Neural cell (in vitro differentiated cells): ENCODE measurements at regions not wholly inside any gene's neighbourhood (a gene's known extent, or its start where the extent isn't known, plus 50 kb on each side); places are given as distances from the start of the nearest gene placed in this dataset.

Experiments used
- H2AFZ ChIP-seq: fragments of 200-600, 300-800 bp; sonication (generic), shearing (Covaris generic); 2 replicates; pipeline ENCODE4 v1.6.0; 2014; ENCODE audit warnings: low read depth, mild to moderate bottlenecking, antibody characterized with exemption, low read length, moderate library complexity
- H3F3A ChIP-seq: fragments of 200-600 bp; shearing (Covaris generic); 2 replicates; pipeline ENCODE4 v1.6.1; 2016; ENCODE audit warnings: mild to moderate bottlenecking, moderate library complexity, mixed read lengths, antibody characterized with exemption, low read length; ENCODE audit not compliant: insufficient read depth, poor library complexity, severe bottlenecking
- H3K27ac ChIP-seq: fragments of 200-600, 300-800 bp; sonication (generic), shearing (Covaris generic); 2 replicates; pipeline ENCODE4 v1.5.1; 2014; ENCODE audit warnings: mild to moderate bottlenecking, low read length, moderate library complexity
- H3K27me3 ChIP-seq: fragments of 300-800, 200-600 bp; sonication (generic), shearing (Covaris generic); 2 replicates; pipeline ENCODE4 v1.6.0; 2014; ENCODE audit warnings: mild to moderate bottlenecking, low read depth, low read length, moderate library complexity; ENCODE audit not compliant: insufficient read depth
- H3K36me3 ChIP-seq: fragments of 300-800, 200-600 bp; sonication (generic), shearing (Covaris generic); 2 replicates; pipeline ENCODE4 v1.5.1; 2014; ENCODE audit warnings: mild to moderate bottlenecking, antibody characterized with exemption, low read length, moderate library complexity; ENCODE audit not compliant: insufficient read depth
- H3K4me2 ChIP-seq: fragments of 300-800, 200-600 bp; sonication (generic), shearing (Covaris generic); 2 replicates; pipeline ENCODE4 v1.6.0; 2014; ENCODE audit warnings: mild to moderate bottlenecking, low read length
- H3K4me3 ChIP-seq: fragments of 300-800, 200-600 bp; sonication (generic), shearing (Covaris generic); 2 replicates; pipeline ENCODE4 v1.5.1; 2014; ENCODE audit warnings: mild to moderate bottlenecking, low read length, moderate library complexity
- H3K79me2 ChIP-seq: fragments of 200-600 bp; shearing (Covaris generic); replicated peaks from 2 replicates; pipeline ENCODE4 v1.6.0; 2014; ENCODE audit warnings: mild to moderate bottlenecking, low read length, moderate library complexity; ENCODE audit not compliant: insufficient read depth
- H3K9ac ChIP-seq: fragments of 300-800, 200-600 bp; sonication (generic), shearing (Covaris generic); 2 replicates; pipeline ENCODE4 v1.6.1; 2016; ENCODE audit warnings: mild to moderate bottlenecking, low read length, mixed read lengths
- H3K9me2 ChIP-seq: fragments of 200-600 bp; shearing (Covaris generic); 2 replicates; pipeline ENCODE4 v1.6.1; 2016; ENCODE audit warnings: mild to moderate bottlenecking, low read length, mixed read lengths; ENCODE audit not compliant: insufficient read depth
- H3K9me3 ChIP-seq: fragments of 200-600, 300-800 bp; sonication (generic), shearing (Covaris generic); 2 replicates; pipeline ENCODE4 v1.6.1; 2016; ENCODE audit warnings: mild to moderate bottlenecking, mixed run types, low read length, moderate library complexity, mixed read lengths
- H4K20me1 ChIP-seq: fragments of 200-600 bp; shearing (Covaris generic); 2 replicates; pipeline ENCODE4 v1.6.1; 2016; ENCODE audit warnings: mild to moderate bottlenecking, mixed run types; ENCODE audit not compliant: insufficient read depth
- CTCF ChIP-seq: fragments of 450-650 bp; IDR thresholded peaks from 2 replicates; pipeline ENCODE4 v1.5.1; 2014; ENCODE audit warnings: antibody characterized with exemption, mild to moderate bottlenecking, moderate library complexity; ENCODE audit not compliant: poor library complexity, severe bottlenecking
- EP300 ChIP-seq: fragments of 450-650 bp; conservative IDR thresholded peaks from 2 replicates; pipeline ENCODE4 v1.6.1; 2014; ENCODE audit warnings: antibody characterized with exemption, mild to moderate bottlenecking, moderate library complexity; ENCODE audit not compliant: poor library complexity, severe bottlenecking
- EZH2 ChIP-seq: fragments of 200-600, 300-800 bp; shearing (Covaris generic), sonication (generic); IDR thresholded peaks from 2 replicates; pipeline ENCODE4 v1.6.1; 2014; ENCODE audit warnings: antibody characterized with exemption, low read length, borderline replicate concordance, mild to moderate bottlenecking; ENCODE audit not compliant: insufficient read depth, poor library complexity, severe bottlenecking
- MXI1 ChIP-seq: fragments of 450-650 bp; conservative IDR thresholded peaks from 2 replicates; pipeline ENCODE4 v1.6.1; 2014; ENCODE audit warnings: antibody characterized with exemption, mild to moderate bottlenecking; ENCODE audit not compliant: poor library complexity, severe bottlenecking
- POLR2AphosphoS5 ChIP-seq: IDR thresholded peaks from 2 replicates; pipeline ENCODE4 v1.6.1; 2012
- RAD21 ChIP-seq: fragments of 450-650 bp; conservative IDR thresholded peaks from 2 replicates; pipeline ENCODE4 v1.6.1; 2014; ENCODE audit warnings: antibody characterized with exemption, mild to moderate bottlenecking, moderate library complexity
- REST ChIP-seq: IDR thresholded peaks from 2 replicates; pipeline ENCODE4 v1.6.1; 2012; ENCODE audit warnings: borderline replicate concordance
- SMC3 ChIP-seq: fragments of 450-650 bp; conservative IDR thresholded peaks from 2 replicates; pipeline ENCODE4 v1.6.1; 2014; ENCODE audit warnings: antibody characterized with exemption, mild to moderate bottlenecking, moderate library complexity; ENCODE audit not compliant: poor library complexity
- TAF1 ChIP-seq: IDR thresholded peaks from 2 replicates; pipeline ENCODE4 v1.6.1; 2012; ENCODE audit warnings: low read depth

DNA sequence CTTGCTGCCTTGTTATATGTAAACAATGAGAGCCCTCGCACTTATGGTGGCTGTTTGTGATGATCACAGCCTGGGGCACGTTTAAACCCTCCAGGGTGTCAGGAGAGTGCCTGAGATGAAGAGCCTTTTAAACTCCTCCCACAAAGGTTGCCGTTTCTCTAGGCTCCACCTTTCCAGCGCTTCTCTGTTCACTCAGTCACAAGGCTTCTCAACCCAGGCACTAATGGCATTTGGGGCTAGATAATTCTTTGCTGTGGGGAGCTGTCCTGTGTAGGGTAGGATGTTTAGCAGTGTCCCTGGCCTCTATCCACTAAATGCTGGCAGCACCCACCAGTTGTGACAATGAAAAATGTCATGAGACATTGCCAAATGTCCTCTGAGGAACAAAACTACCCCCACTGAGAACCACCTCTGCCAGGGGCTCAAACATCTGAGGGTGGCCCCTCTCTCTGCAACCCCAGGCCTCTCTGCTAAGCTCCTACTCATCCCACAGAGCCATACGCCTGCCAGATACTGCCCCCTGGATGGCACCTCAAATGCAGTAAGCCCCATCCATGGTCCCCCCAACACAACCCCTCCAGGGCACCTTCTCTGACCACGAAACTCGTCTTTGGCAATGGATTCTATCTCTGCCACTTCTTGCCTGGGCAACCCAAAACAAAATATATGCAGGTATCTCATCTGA is 144.3 kb upstream of the ZMIZ1 start:
- no peaks in the 10 kb centered on the region for H3K27me3 ChIP-seq
- TF ChIP-seq SMC3 (no peak), CTCF (no peak), POLR2AphosphoS5 (no peak), RAD21 (no peak), TAF1 (no peak)
- no peaks in the 10 kb centered on the region for H3K9me2 ChIP-seq
- no peak overlapping the region for H3K4me3 ChIP-seq
- H3K79me2 ChIP-seq: no peaks in the 10 kb centered on the region
- no peak overlapping the region for H2AFZ ChIP-seq
- H4K20me1 ChIP-seq: no peaks in the 10 kb centered on the region
- no peak overlapping the region for H3K27ac ChIP-seq
- no peaks in the 10 kb centered on the region for H3F3A ChIP-seq
- H3K9ac ChIP-seq: no peak overlapping the region
- no peaks in the 10 kb centered on the region for H3K36me3 ChIP-seq
- no peak overlapping the region for H3K4me2 ChIP-seq
- H3K9me3 ChIP-seq: no peaks in the 10 kb centered on the region

DNA sequence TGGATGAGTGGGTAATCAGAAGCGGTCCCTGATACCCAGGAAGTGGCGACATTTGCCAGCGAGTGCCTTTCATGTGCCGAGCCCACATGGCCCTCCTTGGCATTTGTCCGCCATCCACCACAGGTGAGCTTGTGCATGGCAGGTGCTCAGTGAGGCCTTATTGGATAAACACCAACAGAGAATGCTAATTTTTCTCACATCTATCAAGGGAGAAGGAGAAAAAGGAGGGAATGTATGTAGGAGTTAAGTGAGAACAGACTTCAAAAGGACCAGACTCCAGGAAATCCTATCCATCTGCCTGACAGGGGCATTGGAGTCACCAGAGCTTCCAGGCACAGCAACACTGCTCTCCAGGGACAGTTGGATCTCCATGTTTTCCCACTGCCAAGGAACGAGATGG is 143.5 kb upstream of the ZMIZ1 start:
- Histone ChIP-seq H3K79me2 (no peaks in the 10 kb centered on the region), H4K20me1 (no peaks in the 10 kb centered on the region), H3K36me3 (no peaks in the 10 kb centered on the region), H3K9ac (no peak overlapping the region), H2AFZ (no peak overlapping the region), H3K27me3 (no peaks in the 10 kb centered on the region), H3K9me3 (no peaks in the 10 kb centered on the region), H3K9me2 (no peaks in the 10 kb centered on the region), H3F3A (no peaks in the 10 kb centered on the region), H3K4me3 (no peak overlapping the region), H3K4me2 (no peak overlapping the region), H3K27ac (no peak overlapping the region)
- no peak for TF ChIP-seq EZH2
- no peak for TF ChIP-seq TAF1
- TF ChIP-seq POLR2AphosphoS5: no peak
- no peak for TF ChIP-seq MXI1
- TF ChIP-seq RAD21: no peak
- TF ChIP-seq CTCF: no peak
- TF ChIP-seq EP300: no peak
- TF ChIP-seq SMC3: no peak
- TF ChIP-seq REST: no peak
